ENCODE measurements at regions not wholly inside any gene's neighbourhood (a gene's known extent, or its start where the extent isn't known, plus 50 kb on each side); places are given as distances from the start of the nearest gene placed in this dataset.

DNA sequence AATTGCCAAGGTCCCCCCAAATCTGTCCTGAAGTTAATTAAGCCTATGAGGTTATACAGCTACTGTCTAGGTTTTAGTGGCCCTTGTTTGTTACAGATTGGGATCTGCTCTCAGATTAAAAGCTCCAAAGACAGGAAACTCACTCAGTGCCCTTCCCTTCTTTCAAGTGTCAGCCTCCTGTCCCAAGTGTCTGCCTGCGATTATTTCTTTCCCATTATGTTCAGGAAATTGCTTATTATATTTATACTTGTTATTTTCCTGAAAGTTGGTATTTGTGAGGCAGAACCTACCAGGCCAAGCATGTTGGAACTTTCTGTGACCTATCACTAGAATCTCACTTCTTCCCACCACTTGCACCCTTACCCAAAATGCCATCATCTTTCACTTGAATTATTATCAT, 173.2 kb downstream of the AREG start:
- no peak for DNase-seq

GRCh38 chr4:74618659-74619058, 173.7 kb downstream of the AREG start:
- DNase-seq, result no peak

GRCh38 chr4:74619931-74620702, 174.2 kb downstream of the BTC start:
- no peak for DNase-seq

DNA sequence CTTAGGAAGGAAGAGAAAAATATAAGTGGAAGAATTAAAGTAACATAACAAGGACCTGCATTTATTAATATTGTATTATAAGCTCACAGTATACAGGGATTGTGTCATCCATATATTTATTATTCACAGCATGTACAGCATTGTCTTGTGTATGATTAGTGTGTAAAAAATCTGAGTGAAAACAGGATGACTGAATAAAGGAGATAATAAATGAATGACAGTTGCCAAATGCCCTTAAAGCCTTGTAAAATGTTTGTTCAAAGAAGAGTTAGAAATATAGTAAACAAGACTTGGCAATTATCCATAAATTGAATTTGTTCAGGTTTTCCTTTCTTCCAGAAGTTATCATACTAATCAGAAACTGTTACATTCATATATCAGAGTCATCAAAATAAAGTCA, 172.7 kb downstream of the BTC start:
- DNase-seq, result no peak

DNA sequence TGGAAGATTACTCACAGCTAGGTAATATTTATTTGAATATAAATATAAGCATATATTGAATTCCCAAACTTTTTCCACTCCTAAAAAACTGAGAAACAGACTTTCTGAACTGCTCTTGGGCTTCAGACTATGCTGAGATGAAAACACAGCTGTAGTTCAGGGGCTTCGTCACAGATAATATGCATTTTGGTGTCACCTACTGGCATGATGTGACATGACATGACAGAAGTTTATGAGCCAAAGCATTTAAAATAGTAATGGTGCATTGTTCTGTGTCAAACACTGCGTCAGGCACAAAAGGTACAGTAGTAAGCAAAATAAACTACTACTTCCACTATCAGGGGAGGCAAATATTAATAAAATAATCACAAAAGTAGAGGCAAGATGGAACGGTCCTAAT, 171.3 kb downstream of the BTC start:
- DNase-seq, result no peak

GRCh38 chr4:74624351-74625151, 169.8 kb downstream of the BTC start:
- no peak for DNase-seq

DNA sequence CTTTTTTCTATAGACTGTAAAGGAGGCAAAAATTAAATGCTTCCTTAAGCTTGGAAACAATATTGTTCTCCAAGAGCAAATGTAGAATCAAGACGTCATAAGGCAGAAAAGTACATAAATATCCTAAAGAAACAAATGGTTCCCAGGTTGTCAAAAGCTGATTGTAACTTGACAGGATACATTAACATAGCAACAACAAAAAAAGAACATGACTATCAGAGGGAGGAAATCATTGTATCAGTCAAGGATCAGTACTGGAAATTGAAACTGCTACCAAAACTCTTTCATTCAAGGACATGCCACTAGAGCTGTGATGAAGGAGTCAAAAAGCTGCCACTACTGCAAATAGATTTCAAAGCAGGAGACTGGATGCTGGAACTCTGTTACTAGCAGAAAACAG, 168.3 kb downstream of the BTC start:
- no peak for DNase-seq

- DNase-seq, result no peak
Observed at GRCh38 chr4:74627093-74627492, 167.2 kb downstream of the BTC start.

- no peak for DNase-seq
Observed at GRCh38 chr4:74627504-74627903, 166.8 kb downstream of the BTC start.

DNA sequence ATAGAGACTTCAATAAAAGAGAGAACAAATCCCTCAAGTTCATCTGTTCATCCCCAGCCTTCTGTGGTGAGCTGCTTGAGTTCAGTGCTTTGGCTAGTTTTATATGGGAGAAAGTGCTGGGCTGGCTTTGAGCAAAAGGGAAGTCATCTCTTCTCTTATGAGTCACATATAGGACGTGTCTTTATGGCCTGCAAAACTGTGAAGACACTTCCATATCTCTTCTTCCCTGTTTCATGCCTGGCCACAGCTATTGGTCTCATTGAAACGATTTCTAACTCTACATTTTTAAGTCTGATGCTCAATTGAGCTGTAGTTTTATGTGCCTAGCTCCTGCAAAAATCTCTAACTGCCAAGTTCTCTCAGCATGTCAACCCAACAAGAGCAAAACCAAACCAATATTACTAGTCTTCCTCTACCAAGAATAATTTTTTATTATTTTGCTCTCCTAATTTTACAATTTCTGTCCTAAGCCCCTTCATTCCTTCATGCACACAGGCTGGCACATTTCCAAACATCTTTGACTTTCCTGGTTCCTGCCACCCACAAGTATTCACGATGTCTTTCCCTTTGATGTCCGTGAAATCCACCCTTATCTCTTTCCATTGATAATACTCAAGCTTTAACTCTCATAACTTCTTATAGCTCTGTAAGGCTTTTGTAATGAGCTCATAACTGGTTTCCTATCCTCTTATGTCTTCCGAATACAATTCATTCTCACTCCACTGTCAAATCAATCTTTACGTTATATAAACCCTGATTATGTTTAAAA, 165.3 kb downstream of the BTC start:
- no peak for DNase-seq

- no peak for DNase-seq
Observed at GRCh38 chr4:74630551-74630950, 163.8 kb downstream of the BTC start.

DNA sequence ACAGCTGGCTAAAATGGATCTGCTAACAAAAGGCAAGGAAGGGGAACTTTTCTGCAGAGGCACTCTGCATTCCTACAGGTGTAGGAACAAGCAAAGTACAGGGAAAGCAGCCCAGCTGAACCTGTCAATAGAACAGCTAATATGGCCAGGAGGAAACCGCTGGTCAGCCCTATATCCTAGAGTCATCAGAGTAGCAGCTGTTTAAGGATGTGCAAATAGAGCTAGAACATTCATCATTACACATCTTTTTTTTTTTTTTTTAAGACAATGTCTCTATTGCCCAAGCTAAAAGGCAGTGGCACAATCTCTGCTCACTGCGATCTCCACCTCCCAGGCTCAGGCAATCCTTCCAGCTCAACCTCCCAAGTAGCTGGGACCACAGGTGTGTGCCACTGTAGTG, 163.0 kb downstream of the BTC start:
- DNase-seq, result no peak

DNA sequence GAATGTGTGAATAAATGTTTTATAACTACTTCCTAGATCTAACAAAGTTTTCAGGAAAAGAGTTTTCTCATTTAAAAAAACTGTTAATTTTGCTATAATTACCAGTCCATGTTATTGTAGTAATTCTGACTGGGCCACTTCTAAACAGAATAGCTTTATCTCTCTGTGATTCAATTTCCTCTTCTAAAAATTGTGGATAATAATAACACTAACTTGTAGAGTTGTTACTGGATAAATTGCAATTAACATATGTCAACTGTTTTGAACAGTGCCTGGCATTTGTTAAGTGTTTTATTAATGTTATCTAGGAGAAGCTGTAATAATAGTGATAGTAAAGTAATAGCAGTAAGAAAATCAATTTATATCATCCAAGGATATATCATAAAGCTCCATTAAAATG, 162.3 kb downstream of the BTC start:
- no peak for DNase-seq

DNA sequence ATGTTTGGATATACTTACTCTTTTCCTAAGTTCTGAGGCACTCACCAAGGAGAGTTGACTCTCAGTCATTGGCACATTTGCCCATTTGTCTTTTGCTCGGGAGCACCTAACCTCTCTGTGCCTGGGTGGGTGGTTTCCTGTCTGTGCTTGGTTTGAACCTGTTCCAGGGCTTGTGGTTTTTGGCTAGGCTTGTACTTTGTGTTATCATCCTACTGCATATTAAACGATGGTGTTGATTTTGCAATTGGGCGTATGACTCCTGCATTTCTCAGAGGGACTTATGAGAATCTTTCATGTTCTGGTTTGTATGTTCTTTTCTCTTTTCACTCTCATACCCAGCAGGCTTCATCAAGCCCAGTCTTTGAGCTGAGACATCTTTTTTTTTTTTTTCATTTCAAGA, 161.7 kb downstream of the BTC start:
- no peak for DNase-seq

GRCh38 chr4:74635074-74635473, 159.2 kb downstream of the BTC start:
- DNase-seq, result no peak

DNA sequence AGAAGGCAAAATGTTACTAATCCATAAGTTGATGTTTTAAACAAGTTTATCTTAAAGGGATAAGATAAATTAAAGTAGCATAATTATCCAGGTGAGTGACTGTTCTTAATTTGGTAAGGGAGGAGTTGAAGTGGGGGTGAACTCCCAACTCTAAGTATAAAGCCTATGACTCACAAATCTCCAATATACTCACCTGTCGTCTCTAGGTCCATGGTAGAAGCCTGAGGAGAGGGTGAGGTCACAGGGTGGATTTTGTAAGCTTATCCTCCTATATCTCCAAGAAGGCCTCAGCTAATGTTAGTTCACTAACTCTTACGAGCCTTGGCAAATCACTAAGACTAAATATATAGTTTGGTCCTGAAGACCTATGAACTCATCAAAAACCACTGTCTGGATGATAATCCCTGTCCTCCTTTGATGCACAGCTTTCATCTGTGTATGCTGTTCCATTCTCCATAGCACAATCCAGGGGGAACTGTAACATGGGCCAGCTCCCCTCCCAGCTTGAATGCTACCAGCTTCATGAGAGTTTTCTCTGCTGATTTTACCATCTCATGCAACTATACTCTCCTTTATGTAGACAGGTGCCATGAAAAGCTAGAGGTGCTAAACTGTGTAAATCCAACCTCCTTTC, 158.7 kb downstream of the BTC start:
- no peak for DNase-seq

- DNase-seq, result no peak
Observed at GRCh38 chr4:74638001-74638400, 156.3 kb downstream of the BTC start.

- no peak for DNase-seq
Observed at GRCh38 chr4:74638689-74639088, 155.6 kb downstream of the BTC start.

DNA sequence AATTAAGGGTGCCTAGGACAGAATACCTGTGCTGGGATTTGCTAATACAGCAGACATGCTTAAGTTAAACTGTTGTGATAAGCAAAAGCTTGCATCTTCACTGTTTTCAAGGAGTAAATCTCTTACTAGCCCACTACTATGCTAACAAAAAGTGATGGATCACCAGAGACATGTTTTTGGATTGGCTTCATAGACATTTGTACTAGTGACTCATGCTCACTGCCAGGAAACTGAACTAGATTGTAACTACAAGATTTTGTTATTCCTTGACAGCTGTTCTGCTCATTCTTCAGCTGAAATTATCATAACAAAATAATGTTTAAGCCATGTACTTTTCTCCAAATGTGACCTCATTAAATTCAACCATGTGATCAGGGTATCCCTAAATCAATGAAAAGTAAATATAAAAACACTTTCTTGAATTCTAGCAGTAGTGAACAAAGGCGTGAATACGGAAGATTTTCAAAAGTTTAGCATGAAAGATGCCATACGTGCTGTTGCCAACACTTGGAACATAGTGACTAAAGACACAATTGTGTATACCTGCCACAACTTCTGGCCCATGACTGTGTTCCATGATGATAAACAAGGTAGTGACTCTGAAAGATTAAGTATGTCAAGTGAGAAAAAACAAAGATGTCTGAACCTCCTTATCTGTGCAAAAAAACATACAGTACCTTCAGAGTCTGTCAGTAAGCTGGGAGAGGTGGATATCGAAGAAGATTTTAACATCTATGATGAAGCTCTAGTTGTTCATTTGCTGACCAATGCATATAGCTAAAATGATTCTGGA, 154.0 kb downstream of the BTC start:
- no peak for DNase-seq

GRCh38 chr4:74642006-74642405, 152.3 kb downstream of the BTC start:
- no peak for DNase-seq

DNA sequence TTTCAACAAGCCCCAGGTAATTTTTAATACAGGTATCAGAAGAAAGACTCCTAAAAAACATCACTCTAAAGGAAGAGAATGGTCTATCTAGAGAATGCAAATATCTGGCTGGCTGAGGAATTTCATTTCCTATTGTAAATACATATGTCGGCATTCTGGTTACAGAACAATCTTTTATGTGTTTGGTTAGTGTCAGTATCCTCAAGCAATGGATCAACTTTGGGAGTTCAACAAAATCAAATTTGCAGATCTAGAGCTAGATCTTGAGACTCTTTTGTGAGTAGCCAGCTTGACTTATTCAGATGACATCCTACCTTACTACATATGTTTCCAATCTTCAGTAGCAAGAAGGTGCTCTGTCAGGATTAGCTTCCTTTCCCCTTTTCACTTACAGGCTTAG, 145.1 kb downstream of the BTC start:
- DNase-seq, result no peak

- no peak for DNase-seq
Observed at GRCh38 chr4:74651198-74651597, 143.1 kb downstream of the BTC start.

Data from NCI-H187 treated with DMSO at 0.1 percent for 48 hours (cell line).